Panc1 (cell line): ENCODE measurements at regions not wholly inside any gene's neighbourhood (a gene's known extent, or its start where the extent isn't known, plus 50 kb on each side); places are given as distances from the start of the nearest gene placed in this dataset.
"Not testable (repeated sequence)": the region's sequence is repeated elsewhere in the genome, so short reads cannot be mapped to it uniquely, and the experiment has no call there.

Experiments
- ATAC-seq: fragments of 200-7000 bp; cut with Tn5 transposase; 2 replicates; pipeline ENCODE4 v1.9.1; 2020; ENCODE audit warnings: mild to moderate bottlenecking, moderate library complexity
- BruUV-seq: library from RNA; stranded (reverse); fragments of 400-500 nt; replicated peaks from 2 replicates; lab custom pipeline; 2021; lab: Mats Ljungman, UMichigan
- CTCF ChIA-PET: fragments of 300-600 bp; sonication (Branson Sonifier 250); formaldehyde crosslinking; loops from one replicate; lab custom pipeline; 2022; ENCODE audit warnings: antibody characterized with exemption; lab: Charles Lee
- POLR2A ChIA-PET: fragments of 300-600 bp; sonication (Branson Sonifier 250); formaldehyde crosslinking; loops from one replicate; lab custom pipeline; 2022; ENCODE audit warnings: antibody characterized with exemption; lab: Charles Lee
- DNase-seq: peaks from one replicate; pipeline ENCODE4 v3.0.0-alpha.2; 2010; ENCODE audit warnings: low read depth, low spot score
- H3K27ac ChIP-seq: 2 replicates; pipeline ENCODE4 v1.5.1; 2011; ENCODE audit warnings: mild to moderate bottlenecking, low read length, inconsistent platforms
- H3K27me3 ChIP-seq: fragments of 200-500 bp; sonication (Bioruptor generic); 2 replicates; pipeline ENCODE4 v1.6.0; 2014; ENCODE audit warnings: low read length, inconsistent platforms; ENCODE audit not compliant: control insufficient read depth, insufficient read depth
- H3K36me3 ChIP-seq: fragments of 200-500 bp; sonication (Bioruptor generic); 2 replicates; pipeline ENCODE4 v1.5.1; 2014; ENCODE audit warnings: inconsistent platforms, mild to moderate bottlenecking, low read length, moderate library complexity; ENCODE audit not compliant: control insufficient read depth, insufficient read depth
- H3K4me1 ChIP-seq: 2 replicates; pipeline ENCODE4 v1.5.1; 2011; ENCODE audit warnings: inconsistent platforms, mild to moderate bottlenecking, low read length, moderate library complexity; ENCODE audit not compliant: control insufficient read depth, insufficient read depth
- H3K4me3 ChIP-seq, 2 experiments: 2 replicates each; pipeline ENCODE4 v1.5.1; 2011 to 2012; ENCODE audit warnings: low read depth in 2 of 2, low read length in 2 of 2, mild to moderate bottlenecking in 2 of 2, inconsistent platforms in 1 of 2, moderate library complexity in 1 of 2
- H3K9me3 ChIP-seq: fragments of 200-500 bp; sonication (Bioruptor generic); 2 replicates; pipeline ENCODE4 v1.5.1; 2014; ENCODE audit warnings: low read depth, mild to moderate bottlenecking, inconsistent platforms, low read length, moderate library complexity; ENCODE audit not compliant: control insufficient read depth, insufficient read depth
- CTCF ChIP-seq: fragments of 450-650 bp; IDR thresholded peaks from 2 replicates; pipeline ENCODE4 v1.5.1; 2017; ENCODE audit warnings: mild to moderate bottlenecking
- POLR2AphosphoS5 ChIP-seq: IDR thresholded peaks from 2 replicates; pipeline ENCODE4 v1.6.1; 2012; ENCODE audit warnings: mild to moderate bottlenecking, low read depth, low read length, moderate library complexity
- REST ChIP-seq, 2 experiments: IDR thresholded peaks; 2 replicates each; pipeline ENCODE4 v1.6.1; 2011 to 2012; ENCODE audit warnings: low read depth in 2 of 2, control low read depth in 1 of 2, low read length in 1 of 2, mild to moderate bottlenecking in 1 of 2, moderate library complexity in 1 of 2; ENCODE audit not compliant: insufficient read depth in 1 of 2
- SIN3A ChIP-seq: IDR thresholded peaks from 2 replicates; pipeline ENCODE4 v1.6.1; 2012; ENCODE audit warnings: low read depth, mild to moderate bottlenecking, low read length, moderate library complexity, borderline replicate concordance; ENCODE audit not compliant: insufficient read depth
- TCF7L2 ChIP-seq: IDR thresholded peaks from 2 replicates; pipeline ENCODE4 v1.6.1; 2011; ENCODE audit warnings: mild to moderate bottlenecking, low read depth, low read length, inconsistent platforms
- in situ Hi-C: cut with HindIII; loops from 2 replicates; pipeline ENCODE4 v1.10.0; 2016; ENCODE audit warnings: low sequenced_read_pairs, low pct_unique_long_range_greater_than_20kb
- intact Hi-C: fragments of 100-400 bp; cut with micrococcal nuclease; formaldehyde crosslinking; loops from one replicate; pipeline ENCODE4 v1.10.0; 2022; ENCODE audit not compliant: unreplicated experiment

GRCh38 chr13:103883164-103883563 lies 816.9 kb upstream of the SLC10A2 start:
- DNase-seq (peak; percentile 69), ATAC-seq (peak; percentile 97)
- no peaks in the 10 kb centered on the region; the same call in 1 of the 2 replicates for H3K4me1 ChIP-seq
- POLR2A ChIA-PET, result no interaction called here
- BruUV-seq, result no TSS peak
- no peak overlapping the region for H3K27ac ChIP-seq
- H3K4me3 ChIP-seq, result no peak overlapping the region
- no peaks in the 10 kb centered on the region for H3K27me3 ChIP-seq
- intact Hi-C loops (no loop called here), in situ Hi-C loops (no loop called here)
- peak; percentile 63 for TF ChIP-seq CTCF
- no peak; the same call in 1 of the 2 replicates for TF ChIP-seq POLR2AphosphoS5
- TF ChIP-seq SIN3A, result no peak
- CTCF ChIA-PET, result no interaction called here
- H3K9me3 ChIP-seq, result no peaks in the 10 kb centered on the region
- H3K36me3 ChIP-seq, result no peaks in the 10 kb centered on the region

- H3K4me3 ChIP-seq, H3K27me3 ChIP-seq, H3K36me3 ChIP-seq, H3K9me3 ChIP-seq, intact Hi-C loops, in situ Hi-C loops, H3K27ac ChIP-seq, ATAC-seq, BruUV-seq, POLR2A ChIA-PET, CTCF ChIA-PET, H3K4me1 ChIP-seq, DNase-seq: not testable (repeated sequence)
These were observed 813.9 kb upstream of the SLC10A2 start for GRCh38 chr13:103880146-103880545.

- H3K9me3 ChIP-seq, result no peaks in the 10 kb centered on the region
- no peak overlapping the region for H3K4me3 ChIP-seq
- TF ChIP-seq TCF7L2, result no peak
- no peak for TF ChIP-seq REST (IDR thresholded peaks at IDR 0.05; ENCODE audit: insufficient read depth in 1 of 2, low read depth in 2 of 2, low read length in 1 of 2)
- TF ChIP-seq CTCF, result no peak
- no peak for TF ChIP-seq SIN3A
- no peak for TF ChIP-seq POLR2AphosphoS5
- CTCF ChIA-PET, result no interaction called here
- no peaks in the 10 kb centered on the region for H3K27me3 ChIP-seq
- H3K36me3 ChIP-seq, result no peaks in the 10 kb centered on the region
- no peak for ATAC-seq
- in situ Hi-C loops, result no loop called here
- no TSS peak for BruUV-seq
- no peaks in the 10 kb centered on the region; the same call in 1 of the 2 replicates for H3K4me1 ChIP-seq
- DNase-seq, result no peak
- H3K27ac ChIP-seq, result no peak overlapping the region
- intact Hi-C loops, result loop anchor here (10.0 kb wide), 1 partner anchor 964 kb away; no protein-coding TSS in a partner anchor
- POLR2A ChIA-PET, result no interaction called here
These were observed 812.8 kb upstream of the SLC10A2 start for GRCh38 chr13:103878891-103879605.
